ENCODE measurements at regions not wholly inside any gene's neighbourhood (a gene's known extent, or its start where the extent isn't known, plus 50 kb on each side); places are given as distances from the start of the nearest gene placed in this dataset.

DNA sequence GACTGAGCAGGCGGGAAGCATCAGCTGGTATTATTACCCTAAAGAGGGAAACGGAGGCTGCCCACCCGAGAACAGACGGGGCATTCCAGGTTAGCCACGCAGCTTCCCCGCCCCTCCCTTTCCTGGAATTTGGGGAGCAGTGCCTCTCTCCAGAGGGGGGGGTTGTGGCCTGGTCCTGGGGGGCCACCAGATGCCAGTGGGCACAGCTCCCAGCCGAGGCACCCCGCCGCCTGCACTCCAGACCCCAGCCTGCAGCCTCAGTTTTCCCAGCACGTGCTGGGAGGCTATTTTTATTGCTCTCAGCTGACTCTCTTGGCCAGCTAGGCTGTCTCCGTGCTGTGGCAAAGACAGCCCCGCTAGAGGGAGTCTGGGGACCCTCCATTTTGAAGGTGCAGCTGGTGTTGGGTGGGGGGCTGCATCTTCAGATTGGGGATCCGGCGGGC is 62.7 kb upstream of the GSE1 start:
- TF ChIP-seq, protein P1, sequence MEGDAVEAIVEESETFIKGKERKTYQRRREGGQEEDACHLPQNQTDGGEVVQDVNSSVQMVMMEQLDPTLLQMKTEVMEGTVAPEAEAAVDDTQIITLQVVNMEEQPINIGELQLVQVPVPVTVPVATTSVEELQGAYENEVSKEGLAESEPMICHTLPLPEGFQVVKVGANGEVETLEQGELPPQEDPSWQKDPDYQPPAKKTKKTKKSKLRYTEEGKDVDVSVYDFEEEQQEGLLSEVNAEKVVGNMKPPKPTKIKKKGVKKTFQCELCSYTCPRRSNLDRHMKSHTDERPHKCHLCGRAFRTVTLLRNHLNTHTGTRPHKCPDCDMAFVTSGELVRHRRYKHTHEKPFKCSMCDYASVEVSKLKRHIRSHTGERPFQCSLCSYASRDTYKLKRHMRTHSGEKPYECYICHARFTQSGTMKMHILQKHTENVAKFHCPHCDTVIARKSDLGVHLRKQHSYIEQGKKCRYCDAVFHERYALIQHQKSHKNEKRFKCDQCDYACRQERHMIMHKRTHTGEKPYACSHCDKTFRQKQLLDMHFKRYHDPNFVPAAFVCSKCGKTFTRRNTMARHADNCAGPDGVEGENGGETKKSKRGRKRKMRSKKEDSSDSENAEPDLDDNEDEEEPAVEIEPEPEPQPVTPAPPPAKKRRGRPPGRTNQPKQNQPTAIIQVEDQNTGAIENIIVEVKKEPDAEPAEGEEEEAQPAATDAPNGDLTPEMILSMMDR (IDR thresholded peaks at IDR 0.05; ENCODE audit: extremely low read depth, insufficient read depth, missing control alignments): no peak
- DNase-seq (ENCODE audit: low spot score): no peak
- in situ Hi-C loops (cut with MboI; ENCODE audit: low pct_unique_long_range_greater_than_20kb, low sequenced_read_pairs, unreplicated experiment): loop anchor here (10.0 kb wide), 1 partner anchor 54 kb away; no protein-coding TSS in a partner anchor

- in situ Hi-C loops (cut with MboI; ENCODE audit: low pct_unique_long_range_greater_than_20kb, low sequenced_read_pairs, unreplicated experiment): loop anchor here (10.0 kb wide), 1 partner anchor 54 kb away; no protein-coding TSS in a partner anchor
- TF ChIP-seq, protein P1 (IDR thresholded peaks at IDR 0.05; ENCODE audit: extremely low read depth, insufficient read depth, missing control alignments): no peak
- DNase-seq (ENCODE audit: low spot score): no peak
Observed at GRCh38 chr16:85550953-85551924, 61.9 kb upstream of the GSE1 start.

DNA sequence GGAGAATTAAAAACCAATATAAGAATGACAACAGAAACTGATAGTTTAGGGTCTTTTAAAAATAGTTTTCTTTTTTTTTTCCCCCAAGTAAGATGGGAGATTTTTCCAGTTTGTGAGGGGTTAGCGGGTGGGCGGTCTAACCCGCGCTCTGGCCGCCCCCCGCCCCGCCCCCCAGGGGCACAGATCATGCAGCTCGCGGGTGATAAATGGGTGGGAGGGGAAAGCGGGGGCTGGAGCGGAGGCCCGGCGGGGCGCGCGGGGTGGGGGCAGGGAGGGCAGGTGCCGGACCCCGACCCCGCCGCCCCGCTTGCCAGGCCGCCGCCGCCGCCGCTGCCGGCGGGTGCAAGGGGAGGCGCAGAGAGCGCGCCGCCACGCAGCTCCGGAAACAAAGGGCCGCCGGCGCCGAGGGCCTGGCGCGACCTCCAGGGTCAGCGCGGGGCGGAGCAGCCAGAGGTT is 60.1 kb upstream of the GSE1 start:
- DNase-seq (ENCODE audit: low spot score): no peak
- TF ChIP-seq, protein P1 (IDR thresholded peaks at IDR 0.05; ENCODE audit: extremely low read depth, insufficient read depth, missing control alignments): no peak
- in situ Hi-C loops (cut with MboI; ENCODE audit: low pct_unique_long_range_greater_than_20kb, low sequenced_read_pairs, unreplicated experiment): loop anchor here (10.0 kb wide), 1 partner anchor 52 kb away; no protein-coding TSS in a partner anchor

DNA sequence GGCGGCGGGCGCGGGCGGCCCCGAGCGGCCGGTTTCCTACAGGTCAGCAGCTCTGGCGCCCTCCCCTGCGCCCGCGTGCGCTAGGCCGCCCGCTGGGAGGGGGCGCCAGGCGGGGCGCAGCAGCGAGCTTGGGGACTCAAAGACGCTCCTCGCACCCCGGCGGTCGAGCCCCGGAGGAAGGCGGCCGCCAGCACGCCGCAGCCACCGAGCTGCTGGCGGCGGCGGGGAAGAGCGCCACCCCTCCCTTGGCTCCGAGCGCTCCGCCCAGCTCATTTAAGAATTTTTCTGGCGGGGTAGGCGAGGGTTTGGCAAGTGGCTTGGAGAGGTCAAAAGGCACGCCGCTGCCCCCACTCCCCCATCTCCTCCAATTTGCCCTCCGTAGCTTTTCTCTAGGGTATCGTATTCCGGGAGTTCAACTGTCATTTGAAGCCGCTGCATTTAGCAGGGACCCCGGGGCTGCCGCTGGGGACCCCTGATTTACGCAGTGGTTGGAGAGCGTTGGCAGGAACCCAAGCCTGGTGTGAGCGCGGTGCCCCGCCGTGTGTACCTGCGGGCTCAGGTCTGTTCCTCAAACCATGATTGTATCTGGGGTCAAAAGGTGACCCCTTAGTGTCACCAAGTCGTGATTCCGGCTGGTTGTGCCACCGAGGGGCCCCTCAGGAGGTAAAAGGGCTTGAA is 59.5 kb upstream of the GSE1 start:
- in situ Hi-C loops (cut with MboI; ENCODE audit: low pct_unique_long_range_greater_than_20kb, low sequenced_read_pairs, unreplicated experiment): loop anchor here (10.0 kb wide), 1 partner anchor 51 kb away; no protein-coding TSS in a partner anchor
- TF ChIP-seq, protein P1 (IDR thresholded peaks at IDR 0.05; ENCODE audit: extremely low read depth, insufficient read depth, missing control alignments): peak; percentile 30
- peak; percentile 87 for DNase-seq (ENCODE audit: low spot score)

- in situ Hi-C loops (cut with MboI; ENCODE audit: low pct_unique_long_range_greater_than_20kb, low sequenced_read_pairs, unreplicated experiment): loop anchor here (10.0 kb wide), 1 partner anchor 50 kb away; no protein-coding TSS in a partner anchor
- DNase-seq (ENCODE audit: low spot score): peak; percentile 96
- TF ChIP-seq, protein P1 (IDR thresholded peaks at IDR 0.05; ENCODE audit: extremely low read depth, insufficient read depth, missing control alignments): no peak
Observed at GRCh38 chr16:85554114-85554888, 58.8 kb upstream of the GSE1 start.
